C4-2B (cell line): ENCODE measurements at regions not wholly inside any gene's neighbourhood (a gene's known extent, or its start where the extent isn't known, plus 50 kb on each side); places are given as distances from the start of the nearest gene placed in this dataset.

Experiments
- ZFX ChIP-seq: fragments of 450-650 bp; IDR thresholded peaks from 2 replicates; pipeline ENCODE4 v1.6.1; 2017
- TF ChIP-seq, protein P1 (sequence below): fragments of 450-650 bp; conservative IDR thresholded peaks from 2 replicates; pipeline ENCODE4 v1.5.1; 2017; ENCODE audit warnings: mild to moderate bottlenecking

DNA sequence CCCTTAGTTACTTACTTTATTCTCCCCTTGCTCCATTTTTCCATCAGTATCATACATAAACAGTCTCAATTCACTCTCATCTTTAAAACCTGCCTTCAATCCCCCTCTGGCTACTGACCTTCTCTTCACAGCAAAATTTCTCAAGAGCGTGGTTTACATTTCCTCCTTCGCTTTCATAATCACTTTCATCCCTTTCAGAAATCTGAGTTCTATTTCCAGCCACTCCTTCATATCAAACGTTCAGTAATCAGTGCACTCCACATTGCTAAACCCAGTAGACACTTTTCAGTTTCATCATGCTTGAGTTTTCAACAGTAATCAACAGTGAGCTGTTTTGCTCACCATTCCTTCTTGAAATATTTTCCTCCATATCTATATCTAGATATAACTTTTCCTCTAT lies 176.7 kb upstream of the HSF2 start:
- TF ChIP-seq, protein P1, sequence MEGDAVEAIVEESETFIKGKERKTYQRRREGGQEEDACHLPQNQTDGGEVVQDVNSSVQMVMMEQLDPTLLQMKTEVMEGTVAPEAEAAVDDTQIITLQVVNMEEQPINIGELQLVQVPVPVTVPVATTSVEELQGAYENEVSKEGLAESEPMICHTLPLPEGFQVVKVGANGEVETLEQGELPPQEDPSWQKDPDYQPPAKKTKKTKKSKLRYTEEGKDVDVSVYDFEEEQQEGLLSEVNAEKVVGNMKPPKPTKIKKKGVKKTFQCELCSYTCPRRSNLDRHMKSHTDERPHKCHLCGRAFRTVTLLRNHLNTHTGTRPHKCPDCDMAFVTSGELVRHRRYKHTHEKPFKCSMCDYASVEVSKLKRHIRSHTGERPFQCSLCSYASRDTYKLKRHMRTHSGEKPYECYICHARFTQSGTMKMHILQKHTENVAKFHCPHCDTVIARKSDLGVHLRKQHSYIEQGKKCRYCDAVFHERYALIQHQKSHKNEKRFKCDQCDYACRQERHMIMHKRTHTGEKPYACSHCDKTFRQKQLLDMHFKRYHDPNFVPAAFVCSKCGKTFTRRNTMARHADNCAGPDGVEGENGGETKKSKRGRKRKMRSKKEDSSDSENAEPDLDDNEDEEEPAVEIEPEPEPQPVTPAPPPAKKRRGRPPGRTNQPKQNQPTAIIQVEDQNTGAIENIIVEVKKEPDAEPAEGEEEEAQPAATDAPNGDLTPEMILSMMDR = no peak
- TF ChIP-seq ZFX = no peak
